GM06990 (cell line): ENCODE measurements at regions not wholly inside any gene's neighbourhood (a gene's known extent, or its start where the extent isn't known, plus 50 kb on each side); places are given as distances from the start of the nearest gene placed in this dataset.

Experiments
- DNase-seq: peaks from one replicate; pipeline ENCODE4 v3.0.0-alpha.2; 2011; ENCODE audit not compliant: insufficient read length; ENCODE audit errors: extremely low read depth
- H3K27me3 ChIP-seq: replicated peaks from 2 replicates; pipeline ENCODE4 v1.6.0; 2011; ENCODE audit warnings: low read length; ENCODE audit not compliant: control insufficient read depth, insufficient read depth
- H3K36me3 ChIP-seq: 2 replicates; pipeline ENCODE4 v1.5.1; 2011; ENCODE audit warnings: low read length; ENCODE audit not compliant: control insufficient read depth, insufficient read depth
- H3K4me3 ChIP-seq: replicated peaks from 2 replicates; pipeline ENCODE4 v1.5.1; 2011; ENCODE audit warnings: low read depth, mild to moderate bottlenecking, control low read depth, low read length
- TF ChIP-seq, protein P1 (sequence below): IDR thresholded peaks from 2 replicates; pipeline ENCODE4 v1.5.1; 2011; ENCODE audit warnings: low read length, control low read depth, mild to moderate bottlenecking, inconsistent platforms; ENCODE audit not compliant: insufficient read depth, poor library complexity, severe bottlenecking

DNA sequence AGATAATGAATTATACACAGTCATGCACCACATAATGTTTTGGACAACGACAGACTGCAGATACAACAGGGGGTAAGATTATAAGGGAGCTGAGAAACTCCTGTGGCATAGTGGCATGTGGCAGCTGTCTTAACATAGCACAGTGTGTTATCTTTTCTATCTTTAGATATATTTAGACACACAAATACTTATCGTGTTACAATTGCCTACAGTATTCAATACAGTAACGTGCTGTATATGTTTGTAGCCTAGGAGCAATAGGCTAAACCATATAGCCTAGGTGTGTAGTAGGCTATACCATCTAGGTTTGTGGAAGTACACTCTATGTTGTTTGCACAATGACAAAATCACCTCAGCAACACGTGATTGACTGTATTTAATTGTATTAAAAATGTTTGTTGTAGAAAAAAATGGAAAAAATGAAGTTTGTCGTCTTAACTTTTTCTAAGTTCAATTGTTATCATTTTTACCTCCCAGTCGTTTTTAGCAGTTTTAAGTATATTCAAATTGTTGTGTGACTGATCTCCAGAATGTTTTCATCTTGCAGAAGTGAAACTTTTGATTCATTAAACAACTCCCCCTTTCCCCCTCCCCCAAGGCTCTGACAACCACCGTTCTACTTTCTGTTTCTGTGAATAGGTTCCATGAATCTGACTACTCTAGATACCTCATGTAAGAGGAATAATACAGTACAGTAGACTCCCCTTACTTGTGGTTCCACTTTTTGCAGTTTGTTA, 351.0 kb upstream of the B3GALT2 start:
- H3K4me3 ChIP-seq = no peak overlapping the region
- H3K36me3 ChIP-seq = no peaks in the 10 kb centered on the region
- TF ChIP-seq, protein P1, sequence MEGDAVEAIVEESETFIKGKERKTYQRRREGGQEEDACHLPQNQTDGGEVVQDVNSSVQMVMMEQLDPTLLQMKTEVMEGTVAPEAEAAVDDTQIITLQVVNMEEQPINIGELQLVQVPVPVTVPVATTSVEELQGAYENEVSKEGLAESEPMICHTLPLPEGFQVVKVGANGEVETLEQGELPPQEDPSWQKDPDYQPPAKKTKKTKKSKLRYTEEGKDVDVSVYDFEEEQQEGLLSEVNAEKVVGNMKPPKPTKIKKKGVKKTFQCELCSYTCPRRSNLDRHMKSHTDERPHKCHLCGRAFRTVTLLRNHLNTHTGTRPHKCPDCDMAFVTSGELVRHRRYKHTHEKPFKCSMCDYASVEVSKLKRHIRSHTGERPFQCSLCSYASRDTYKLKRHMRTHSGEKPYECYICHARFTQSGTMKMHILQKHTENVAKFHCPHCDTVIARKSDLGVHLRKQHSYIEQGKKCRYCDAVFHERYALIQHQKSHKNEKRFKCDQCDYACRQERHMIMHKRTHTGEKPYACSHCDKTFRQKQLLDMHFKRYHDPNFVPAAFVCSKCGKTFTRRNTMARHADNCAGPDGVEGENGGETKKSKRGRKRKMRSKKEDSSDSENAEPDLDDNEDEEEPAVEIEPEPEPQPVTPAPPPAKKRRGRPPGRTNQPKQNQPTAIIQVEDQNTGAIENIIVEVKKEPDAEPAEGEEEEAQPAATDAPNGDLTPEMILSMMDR = no peak
- no peaks in the 10 kb centered on the region for H3K27me3 ChIP-seq
- peak; percentile 47 for DNase-seq

DNA sequence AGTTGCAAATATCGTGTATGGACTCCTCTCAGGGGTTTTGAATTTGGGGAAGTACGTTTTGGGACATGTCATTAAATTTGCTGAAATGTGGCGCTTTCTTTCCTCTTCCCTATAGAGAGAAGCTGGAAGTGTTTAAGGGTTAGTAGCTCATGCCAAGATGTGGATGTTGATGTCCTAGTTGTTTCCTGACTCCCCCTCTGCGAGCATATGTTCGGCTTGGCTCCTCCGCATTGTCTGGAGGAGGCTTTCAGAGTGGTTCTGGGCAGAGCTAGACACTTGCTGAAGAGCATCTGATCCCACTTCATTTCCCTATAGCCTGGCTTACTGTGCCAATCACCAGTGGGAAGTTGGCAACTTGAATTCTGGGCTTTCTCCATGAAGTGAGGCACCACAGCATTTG, 347.4 kb upstream of the B3GALT2 start:
- no peak for DNase-seq
- Histone ChIP-seq H3K4me3 (no peak overlapping the region), H3K27me3 (no peaks in the 10 kb centered on the region), H3K36me3 (no peaks in the 10 kb centered on the region)
- TF ChIP-seq, protein P1 = no peak

DNA sequence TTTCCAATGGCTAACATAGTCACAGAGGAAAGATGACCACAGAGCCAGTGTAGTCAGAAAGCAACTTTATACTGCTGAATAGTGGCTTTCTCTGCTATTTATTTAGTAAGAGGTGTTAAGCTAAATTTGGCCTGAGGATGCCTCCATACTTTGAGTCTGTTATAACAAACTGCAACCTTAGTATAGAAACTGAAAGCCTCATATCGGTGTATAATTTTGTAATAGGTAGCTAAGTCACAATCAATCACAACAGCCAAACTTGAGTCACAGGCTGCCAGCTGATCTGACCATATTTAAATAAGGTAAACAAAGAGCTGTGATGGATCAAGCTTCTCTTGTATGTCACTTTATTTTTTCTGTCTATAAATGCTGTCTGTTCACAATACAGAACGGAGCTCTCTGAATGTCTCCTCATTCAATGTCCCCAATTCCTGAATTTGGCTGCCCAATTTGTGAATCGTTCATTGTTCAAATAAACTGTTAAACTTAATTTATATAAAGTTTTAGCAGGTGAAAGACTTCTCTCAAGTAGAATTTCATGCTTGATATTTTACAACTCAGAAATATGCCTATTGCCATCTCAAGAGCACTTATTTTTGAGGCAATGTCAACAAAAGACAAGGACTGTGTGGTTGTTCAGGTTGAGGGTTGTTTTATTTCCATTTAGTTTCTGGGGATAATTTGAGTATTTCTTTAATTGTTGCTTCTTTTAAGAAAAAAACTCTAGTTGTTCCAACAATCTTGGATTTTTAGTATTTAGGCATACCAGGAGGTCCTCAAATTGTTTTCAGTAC, 339.7 kb upstream of the B3GALT2 start:
- DNase-seq = no peak
- Histone ChIP-seq H3K4me3 (no peak overlapping the region), H3K27me3 (no peaks in the 10 kb centered on the region), H3K36me3 (no peaks in the 10 kb centered on the region)
- TF ChIP-seq, protein P1 = no peak

DNA sequence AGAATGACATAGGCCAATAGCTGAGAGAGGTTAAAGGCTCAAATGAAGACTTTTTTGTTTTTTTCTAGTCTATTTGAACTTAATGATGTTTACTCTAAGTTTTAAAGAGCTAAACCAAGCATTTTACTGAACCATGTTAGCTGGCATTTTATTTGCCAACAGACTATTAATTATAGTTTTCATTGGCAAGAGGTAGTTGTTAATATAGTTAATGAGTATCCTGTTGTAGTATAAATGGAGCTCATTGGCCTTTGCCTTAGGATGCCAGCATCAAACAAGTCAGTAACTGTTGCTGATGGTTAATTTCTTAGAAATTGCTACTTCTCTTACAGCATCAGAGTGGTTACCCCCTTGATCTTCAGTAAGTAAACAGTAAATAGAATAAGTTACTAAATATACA, 339.0 kb upstream of the B3GALT2 start:
- Histone ChIP-seq H3K36me3 (no peaks in the 10 kb centered on the region), H3K27me3 (no peaks in the 10 kb centered on the region), H3K4me3 (no peak overlapping the region)
- TF ChIP-seq, protein P1 = no peak
- DNase-seq = no peak

DNA sequence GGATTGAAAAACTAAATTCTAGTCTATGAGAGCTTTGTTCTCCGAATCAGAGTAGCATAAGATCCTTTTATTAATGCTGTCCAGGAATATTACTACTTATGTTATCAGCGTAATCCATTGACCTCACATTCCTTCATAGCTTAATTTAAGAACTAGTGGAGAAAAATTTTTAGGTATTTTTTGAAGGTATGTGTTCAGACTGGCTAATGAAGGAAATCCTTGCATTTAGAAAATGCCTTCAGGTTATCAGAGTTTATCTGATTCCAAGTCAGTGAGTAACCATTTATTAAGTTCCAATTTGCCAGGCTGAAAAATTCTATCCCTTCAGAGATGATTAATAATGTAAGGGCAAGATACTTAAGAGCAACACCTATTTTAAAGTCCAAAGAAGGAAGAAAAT, 338.2 kb upstream of the B3GALT2 start:
- Histone ChIP-seq H3K4me3 (no peak overlapping the region), H3K36me3 (no peaks in the 10 kb centered on the region), H3K27me3 (no peaks in the 10 kb centered on the region)
- DNase-seq = no peak
- TF ChIP-seq, protein P1 = no peak
